H1 (cell line): ENCODE measurements at regions not wholly inside any gene's neighbourhood (a gene's known extent, or its start where the extent isn't known, plus 50 kb on each side); places are given as distances from the start of the nearest gene placed in this dataset.

ENCODE experiments used
- CTCF ChIA-PET: fragments of 300-600 bp; sonication (Branson Sonifier 250); formaldehyde crosslinking; loops from one replicate; lab custom pipeline; 2021; ENCODE audit not compliant: partially characterized antibody; lab: Charles Lee
- POLR2A ChIA-PET: fragments of 300-600 bp; sonication (Branson Sonifier 250); formaldehyde crosslinking; loops from one replicate; lab custom pipeline; 2021; ENCODE audit warnings: inconsistent platforms; ENCODE audit not compliant: partially characterized antibody; lab: Charles Lee
- DNase-seq, 2 experiments: peaks; one replicate each; pipeline versions ENCODE4 v3.0.0 to v3.0.0-alpha.2; 2010 to 2022; ENCODE audit warnings: low spot score in 2 of 2, low read depth in 1 of 2, mixed read lengths in 1 of 2
- FAIRE-seq: peaks from 2 replicates; lab custom pipeline; 2011; peaks lifted over from hg19 to GRCh38; lab: Jason Lieb, UNC
- H2AFZ ChIP-seq: 2 replicates; pipeline ENCODE4 v1.8.1; 2012; ENCODE audit warnings: low read length, inconsistent platforms
- H2AK5ac ChIP-seq: 2 replicates; pipeline ENCODE4 v1.6.1; 2013; ENCODE audit warnings: low read depth, low read length
- H2BK120ac ChIP-seq: replicated peaks from 2 replicates; pipeline ENCODE3; 2013; ENCODE audit warnings: low read depth, low read length, inconsistent platforms
- H2BK12ac ChIP-seq: 2 replicates; pipeline ENCODE4 v1.6.1; 2013; ENCODE audit warnings: low read depth, low read length
- H2BK15ac ChIP-seq: 2 replicates; pipeline ENCODE4 v1.6.1; 2013; ENCODE audit warnings: low read length
- H2BK20ac ChIP-seq: 2 replicates; pipeline ENCODE4 v1.6.1; 2013; ENCODE audit warnings: low read length
- H2BK5ac ChIP-seq: 2 replicates; pipeline ENCODE4 v1.6.1; 2013; ENCODE audit warnings: low read depth, low read length
- H3K14ac ChIP-seq: 2 replicates; pipeline ENCODE4 v1.6.1; 2013; ENCODE audit warnings: inconsistent platforms; ENCODE audit not compliant: insufficient read length
- H3K18ac ChIP-seq: 2 replicates; pipeline ENCODE4 v1.6.1; 2013; ENCODE audit warnings: low read length; ENCODE audit errors: extremely low read depth
- H3K23ac ChIP-seq: 2 replicates; pipeline ENCODE4 v1.6.1; 2013; ENCODE audit warnings: inconsistent platforms; ENCODE audit not compliant: insufficient read length
- H3K23me2 ChIP-seq: 2 replicates; pipeline ENCODE4 v1.6.1; 2013; ENCODE audit warnings: low read depth, low read length
- H3K27ac ChIP-seq: 2 replicates; pipeline ENCODE4 v1.6.1; 2011; ENCODE audit warnings: low read depth, low read length, inconsistent platforms
- H3K27me3 ChIP-seq, 4 experiments: replicated peaks in 1 of 4; 1 replicate in 1 of 4; 2 replicates in 3 of 4; pipeline versions ENCODE4 v1.6.1 to v1.8.1; 2011 to 2013; ENCODE audit warnings: low read length in 3 of 4, mild to moderate bottlenecking in 3 of 4, inconsistent platforms in 2 of 4, mixed read lengths in 2 of 4, moderate library complexity in 1 of 4; ENCODE audit not compliant: control insufficient read depth in 3 of 4, insufficient read depth in 3 of 4; ENCODE audit errors: extremely low read depth in 1 of 4
- H3K36me3 ChIP-seq, 4 experiments: 2 replicates each; pipeline versions ENCODE4 v1.6.1 to v1.8.1; 2011 to 2013; ENCODE audit warnings: mild to moderate bottlenecking in 4 of 4, low read length in 3 of 4, moderate library complexity in 2 of 4, control low read depth in 1 of 4, inconsistent platforms in 1 of 4; ENCODE audit not compliant: insufficient read depth in 4 of 4, control insufficient read depth in 2 of 4
- H3K4ac ChIP-seq: replicated peaks from 2 replicates; pipeline ENCODE3; 2013; ENCODE audit warnings: low read length, low read depth, mixed read lengths, inconsistent platforms; ENCODE audit not compliant: insufficient read length
- H3K4me1 ChIP-seq, 4 experiments: replicated peaks in 1 of 4; 1 replicate in 1 of 4; 2 replicates in 3 of 4; pipeline versions ENCODE4 v1.6.1 to v1.8.1; 2011 to 2013; ENCODE audit warnings: low read length in 3 of 4, inconsistent platforms in 2 of 4, mixed read lengths in 1 of 4; ENCODE audit not compliant: insufficient read depth in 4 of 4, control insufficient read depth in 3 of 4
- H3K4me2 ChIP-seq, 2 experiments: 2 replicates each; pipeline versions ENCODE4 v1.6.1 to v1.8.1; 2011 to 2013; ENCODE audit warnings: low read depth in 2 of 2, low read length in 2 of 2, control low read depth in 1 of 2, inconsistent platforms in 1 of 2, mild to moderate bottlenecking in 1 of 2; ENCODE audit not compliant: insufficient read depth in 1 of 2
- H3K4me3 ChIP-seq, 4 experiments: fragments of 200-600, 300-600 bp in 1 of 4; sonication (generic), shearing (Covaris generic), sonication (Bioruptor Twin) in 1 of 4; 2 replicates each; pipeline versions ENCODE4 v1.5.1 to v1.8.1; 2011 to 2016; ENCODE audit warnings: low read length in 4 of 4, low read depth in 3 of 4, control low read depth in 2 of 4, inconsistent platforms in 2 of 4, mild to moderate bottlenecking in 2 of 4, mixed read lengths in 1 of 4, moderate library complexity in 1 of 4; ENCODE audit not compliant: insufficient read depth in 2 of 4; ENCODE audit errors: extremely low read depth in 1 of 4
- H3K56ac ChIP-seq: replicated peaks from 2 replicates; pipeline ENCODE3; 2013; ENCODE audit warnings: low read depth, mild to moderate bottlenecking, mixed read lengths, low read length, inconsistent platforms; ENCODE audit not compliant: insufficient read length
- H3K79me1 ChIP-seq: 2 replicates; pipeline ENCODE4 v1.6.1; 2013; ENCODE audit warnings: low read depth, low read length, control low read depth
- H3K79me2 ChIP-seq, 2 experiments: 2 replicates each; pipeline versions ENCODE4 v1.6.1 to v1.8.1; 2012 to 2013; ENCODE audit warnings: low read length in 2 of 2, mild to moderate bottlenecking in 2 of 2, inconsistent platforms in 1 of 2; ENCODE audit not compliant: insufficient read depth in 2 of 2, control insufficient read depth in 1 of 2
- H3K9ac ChIP-seq, 4 experiments: replicated peaks in 1 of 4; 1 replicate in 1 of 4; 2 replicates in 3 of 4; pipeline versions ENCODE4 v1.6.1 to v1.8.1; 2011 to 2013; ENCODE audit warnings: low read depth in 3 of 4, low read length in 3 of 4, control low read depth in 2 of 4, mild to moderate bottlenecking in 2 of 4, moderate library complexity in 2 of 4, inconsistent platforms in 1 of 4; ENCODE audit errors: extremely low read depth in 1 of 4
- H3K9me3 ChIP-seq, 2 experiments: 2 replicates each; pipeline versions ENCODE4 v1.6.1 to v1.8.1; 2012 to 2013; ENCODE audit warnings: mild to moderate bottlenecking in 2 of 2, moderate library complexity in 2 of 2, control low read depth in 1 of 2, inconsistent platforms in 1 of 2, low read depth in 1 of 2, low read length in 1 of 2, mixed read lengths in 1 of 2; ENCODE audit not compliant: insufficient read depth in 2 of 2
- H4K20me1 ChIP-seq, 2 experiments: replicated peaks in 1 of 2; 2 replicates each; pipeline versions ENCODE3 to v1.8.1; 2011 to 2013; ENCODE audit warnings: inconsistent platforms in 2 of 2, low read length in 2 of 2, mild to moderate bottlenecking in 1 of 2; ENCODE audit not compliant: insufficient read depth in 2 of 2, control insufficient read depth in 1 of 2
- H4K5ac ChIP-seq: 2 replicates; pipeline ENCODE4 v1.6.1; 2013; ENCODE audit warnings: low read length, low read depth, mixed read lengths, inconsistent platforms; ENCODE audit not compliant: insufficient read length
- H4K8ac ChIP-seq: 2 replicates; pipeline ENCODE4 v1.8.0; 2013; ENCODE audit warnings: mild to moderate bottlenecking, moderate library complexity, low read length, inconsistent platforms; ENCODE audit not compliant: insufficient read depth; ENCODE audit errors: extremely low read depth
- H4K91ac ChIP-seq: replicated peaks from 2 replicates; pipeline ENCODE3; 2013; ENCODE audit warnings: low read length, mixed read lengths, inconsistent platforms; ENCODE audit not compliant: insufficient read length
- CTCF ChIP-seq, 3 experiments: IDR thresholded peaks; 1 replicate in 2 of 3; 2 replicates in 1 of 3; pipeline versions ENCODE4 v1.5.1 to v1.6.1; 2011; ENCODE audit warnings: low read length in 3 of 3, mild to moderate bottlenecking in 3 of 3, inconsistent platforms in 2 of 3, low read depth in 1 of 3, moderate library complexity in 1 of 3; ENCODE audit not compliant: insufficient read depth in 1 of 3; ENCODE audit errors: control extremely low read depth in 1 of 3
- WGBS, 2 experiments: shearing (Covaris generic) in 1 of 2; methylation state at CpG; one replicate each; pipeline versions ENCODE4 v1.1.6 to v1.1.7; 2013 to 2015; ENCODE audit warnings: low lambda C conversion rate in 2 of 2, mixed read lengths in 2 of 2, inconsistent platforms in 1 of 2, low coverage in 1 of 2, missing lambda C conversion rate in 1 of 2; ENCODE audit not compliant: insufficient replicate concordance in 2 of 2, insufficient coverage in 1 of 2, insufficient read length in 1 of 2; ENCODE audit errors: extremely low coverage in 1 of 2, missing lambda C conversion rate in 1 of 2; 5-methylcytosine and 5-hydroxymethylcytosine counted together

GRCh38 chr21:38170283-38170682 lies 86.5 kb upstream of the KCNJ15 start:
- H3K18ac ChIP-seq: no peak overlapping the region
- H3K79me2 ChIP-seq: no peaks in the 10 kb centered on the region
- no peak overlapping the region for H4K5ac ChIP-seq
- H3K9ac ChIP-seq: no peak overlapping the region
- no peak overlapping the region; the same call in 1 of the 2 replicates for H2BK5ac ChIP-seq
- peak overlapping the region; percentile 72; the same call in 1 of the 2 replicates for H2BK12ac ChIP-seq
- H3K27ac ChIP-seq: no peak overlapping the region
- CTCF ChIA-PET: interaction anchor here (0.6 to 12.0 kb wide), 33 partner anchors 10 to 640 kb away, joined by 3 to 366 read pairs (median 5); no protein-coding TSS in a partner anchor
- peaks cover 2 to 10% (median 6%) of the 10 kb centered on the region in 4 experiments; a peak in 5 of 7 replicates for H3K4me1 ChIP-seq
- no peaks in the 10 kb centered on the region for H3K23me2 ChIP-seq
- H3K4ac ChIP-seq: no peak overlapping the region
- H2AFZ ChIP-seq: peak overlapping the region; percentile 71
- no peaks in the 10 kb centered on the region for H3K36me3 ChIP-seq
- H2BK15ac ChIP-seq: no peak overlapping the region; the same call in 1 of the 2 replicates
- no peak overlapping the region for H3K4me2 ChIP-seq
- peak overlapping the region; percentile 68 for H2BK120ac ChIP-seq
- DNase-seq (peak; percentile 15 to 53), FAIRE-seq (no peak)
- peak overlapping the region; percentile 63 for H4K91ac ChIP-seq
- H3K14ac ChIP-seq: no peak overlapping the region
- H3K56ac ChIP-seq: no peak overlapping the region
- H3K4me3 ChIP-seq: no peak overlapping the region
- no peaks in the 10 kb centered on the region for H3K9me3 ChIP-seq
- no peak overlapping the region for H3K23ac ChIP-seq
- no peak overlapping the region for H2AK5ac ChIP-seq
- H4K8ac ChIP-seq: no peak overlapping the region
- H3K79me1 ChIP-seq: no peaks in the 10 kb centered on the region
- 55% methylated on average over 2 of the region's 2 CpGs; no CpG with 5 or more reads in 1 of the 2 experiments for WGBS, 2 experiments
- POLR2A ChIA-PET: interaction anchor here (1.8 kb wide), 1 partner anchor 182 kb away, joined by 7 read pairs; no protein-coding TSS in a partner anchor
- H3K27me3 ChIP-seq: no peaks in the 10 kb centered on the region; a peak in 1 of 7 replicates
- H2BK20ac ChIP-seq: peak overlapping the region; percentile 77; the same call in 1 of the 2 replicates
- H4K20me1 ChIP-seq: no peaks in the 10 kb centered on the region
- TF ChIP-seq CTCF (IDR thresholded peaks at IDR 0.05; ENCODE audit: control extremely low read depth in 1 of 3, insufficient read depth in 1 of 3, low read depth in 1 of 3, low read length in 3 of 3): peak; percentile 68 to 87 (median 75)
